IPS DF 4.7 (cell line): ENCODE measurements at regions not wholly inside any gene's neighbourhood (a gene's known extent, or its start where the extent isn't known, plus 50 kb on each side); places are given as distances from the start of the nearest gene placed in this dataset.
"Not testable (repeated sequence)": the region's sequence is repeated elsewhere in the genome, so short reads cannot be mapped to it uniquely, and the experiment has no call there.

ENCODE experiments used
- DNase-seq: peaks from one replicate; pipeline ENCODE4 v3.0.0-alpha.2; 2013; ENCODE audit warnings: low spot score; ENCODE audit errors: extremely low read depth

DNA sequence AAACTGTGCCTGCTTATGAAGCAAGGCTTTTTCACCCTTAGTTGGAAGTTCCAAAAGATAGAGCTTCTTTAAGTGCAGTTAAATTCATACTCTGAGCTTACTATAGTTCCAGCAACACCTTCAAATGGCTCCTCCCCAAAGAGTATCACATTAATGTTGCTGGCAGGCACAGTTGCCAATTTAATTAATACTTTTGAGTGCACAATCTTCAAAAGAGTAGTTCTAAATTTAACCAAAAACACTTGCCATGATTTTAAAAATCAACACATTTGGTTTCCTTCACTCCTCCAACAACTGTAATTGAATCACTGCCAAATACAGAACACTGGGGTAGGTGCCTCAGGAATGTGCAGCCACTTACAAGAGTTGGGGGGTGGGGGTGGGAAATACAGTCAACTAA is 150.6 kb upstream of the UBE2E3 start:
- no peak for DNase-seq

DNA sequence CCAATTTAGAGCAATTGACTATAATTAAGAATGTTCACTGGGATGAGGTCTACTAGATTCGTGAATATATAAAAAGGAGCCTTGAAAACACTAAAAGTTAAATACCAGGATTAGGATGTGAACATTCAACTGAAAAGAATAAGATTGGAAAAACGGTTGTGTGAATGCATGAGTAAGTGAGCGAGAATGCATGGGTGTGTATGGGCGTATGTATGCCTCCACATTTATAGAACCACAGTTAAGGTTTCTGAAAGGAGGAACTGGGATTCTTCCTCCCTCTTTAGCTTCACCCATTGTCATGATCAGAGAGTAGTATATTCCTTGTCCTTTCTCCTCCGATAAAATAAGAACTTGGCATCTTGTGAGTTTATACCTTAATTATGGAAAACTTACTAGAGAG is 151.1 kb upstream of the UBE2E3 start:
- DNase-seq = no peak

DNA sequence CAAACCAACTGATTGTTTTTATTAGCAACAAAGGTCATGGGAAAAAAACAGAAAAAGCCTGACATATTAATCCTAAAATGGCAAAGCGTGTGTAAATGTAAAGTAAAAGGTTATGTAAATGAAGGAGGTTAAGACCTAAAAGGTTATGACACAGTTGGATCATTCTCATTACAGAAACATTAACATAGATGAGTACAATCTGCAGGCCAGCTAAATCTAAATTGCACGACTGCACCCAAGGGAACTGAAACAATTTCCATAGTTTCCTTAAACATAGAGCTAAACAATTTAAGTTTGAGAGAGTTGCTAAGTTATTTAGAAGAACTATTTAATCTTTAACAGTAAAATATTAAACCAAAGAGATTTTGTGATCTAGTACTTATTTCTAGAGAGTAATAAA is 151.6 kb upstream of the UBE2E3 start:
- DNase-seq = no peak

DNA sequence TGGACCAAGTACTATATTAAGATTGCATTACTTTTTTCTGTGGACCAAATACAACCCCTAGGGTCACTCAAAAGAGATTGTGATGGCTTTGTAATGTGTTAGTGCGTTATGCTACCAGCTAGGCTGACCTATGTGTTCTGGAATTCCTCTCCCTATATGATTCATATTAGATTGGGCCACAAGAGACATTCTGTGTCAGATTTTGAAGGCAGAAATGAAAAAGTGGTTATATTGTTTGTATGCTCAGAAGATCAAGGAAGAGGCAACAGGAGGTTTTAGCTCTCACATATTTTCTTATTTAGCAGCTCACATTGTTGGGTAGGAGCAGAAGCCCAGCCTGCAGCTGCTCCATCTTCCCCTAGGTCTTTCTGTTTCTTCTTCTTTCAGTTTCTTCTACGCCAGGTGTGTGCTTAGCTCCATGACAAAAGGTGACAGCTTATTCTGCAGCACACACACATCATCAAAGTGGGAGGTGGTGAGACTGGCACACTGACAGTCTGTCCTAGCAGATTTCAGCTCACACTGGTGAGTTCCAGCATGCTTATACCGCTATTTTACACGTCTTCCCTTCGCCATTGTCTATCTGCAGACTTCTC is 156.8 kb upstream of the UBE2E3 start:
- DNase-seq = no peak

DNA sequence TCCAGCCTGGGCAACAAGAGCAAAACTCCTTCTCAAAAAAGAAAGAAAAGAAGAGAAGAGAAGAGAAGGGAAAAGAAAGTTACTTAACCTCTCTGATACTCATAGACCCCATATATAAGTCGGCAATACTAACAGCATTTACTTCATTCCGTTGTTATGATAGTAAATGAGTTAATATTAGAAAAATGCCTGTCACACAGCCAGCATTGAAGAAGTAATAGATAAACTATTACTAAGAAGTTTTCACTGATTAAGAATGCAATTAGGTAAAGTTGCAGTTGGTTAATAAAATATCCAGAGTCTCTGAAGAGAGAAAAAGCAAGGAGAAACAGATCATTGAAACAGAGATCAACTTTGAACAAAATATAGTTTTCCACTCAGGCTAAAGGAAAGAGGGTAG is 161.3 kb upstream of the UBE2E3 start:
- DNase-seq = no peak

DNA sequence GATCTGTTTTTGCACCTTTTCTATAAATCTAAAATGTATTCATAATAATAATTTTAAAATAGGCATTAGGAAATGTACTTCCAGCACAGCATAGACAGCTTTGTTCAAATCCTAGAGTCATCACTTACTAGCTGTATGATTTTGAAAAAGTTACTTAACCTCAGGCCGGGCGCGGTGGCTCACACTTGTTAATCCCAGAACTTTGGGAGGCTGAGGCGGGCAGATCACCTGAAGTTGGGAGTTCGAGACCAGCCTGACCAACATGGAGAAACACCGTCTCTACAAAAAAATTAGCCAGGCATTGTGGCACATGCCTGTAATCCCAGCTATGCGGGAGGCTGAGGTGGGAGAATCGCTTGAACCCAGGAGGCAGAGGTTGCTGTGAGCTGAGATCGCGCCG is 161.7 kb upstream of the UBE2E3 start:
- not testable (repeated sequence) for DNase-seq

DNA sequence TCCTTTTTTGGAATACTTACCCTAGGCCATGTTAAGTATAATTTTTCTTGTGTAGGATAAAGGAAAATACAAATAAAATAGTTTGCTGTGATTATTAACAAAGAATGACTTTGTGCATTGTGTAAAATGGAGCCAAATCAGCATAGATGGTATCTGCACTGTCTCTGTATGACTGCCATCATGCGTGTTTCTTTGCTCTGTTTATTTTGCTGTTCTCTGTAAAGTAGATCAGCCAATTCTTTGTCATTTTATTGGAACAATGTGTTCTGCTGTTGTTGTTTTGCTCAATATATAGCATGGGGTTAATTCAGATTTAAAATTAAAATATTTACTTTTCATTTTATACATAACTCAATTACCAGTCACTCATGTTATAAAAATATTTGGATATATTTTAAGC is 181.3 kb upstream of the UBE2E3 start:
- no peak for DNase-seq

DNA sequence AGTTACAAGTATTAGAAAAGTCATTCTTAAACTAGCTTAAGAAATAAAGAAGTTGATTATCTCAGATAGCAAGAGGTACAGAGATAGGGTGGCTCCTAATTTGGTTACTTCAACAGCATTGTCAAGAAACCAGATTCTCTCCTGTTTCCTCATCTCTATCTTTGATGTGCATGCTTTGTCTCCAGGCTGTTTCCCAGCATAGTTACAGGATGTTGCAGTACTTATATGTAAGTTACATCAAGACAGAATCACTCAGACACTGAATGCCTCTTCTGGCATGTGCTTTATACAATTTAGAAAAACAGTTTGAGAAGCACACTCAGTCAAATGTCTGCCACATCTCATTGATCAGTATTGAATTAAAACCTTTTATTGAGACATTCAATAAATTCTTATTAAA is 189.5 kb upstream of the UBE2E3 start:
- DNase-seq = no peak

DNA sequence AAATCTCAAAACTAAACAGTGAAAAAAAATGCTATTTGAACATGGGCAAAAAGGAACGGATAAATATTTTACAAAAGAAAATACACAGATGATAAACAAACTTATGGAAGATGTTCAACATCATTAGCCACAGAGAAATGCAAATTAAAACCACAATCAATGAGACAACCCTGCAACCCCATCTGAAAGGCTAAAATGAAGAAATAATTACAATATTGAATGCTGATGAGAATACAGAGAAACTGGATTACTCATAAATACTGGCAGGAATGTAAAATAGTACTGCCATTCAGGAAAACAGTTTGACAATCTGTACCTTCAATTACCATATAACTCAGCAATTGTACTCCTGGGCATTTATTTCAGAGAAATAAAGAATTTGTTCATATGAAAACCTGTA is 193.1 kb upstream of the UBE2E3 start:
- DNase-seq = no peak

DNA sequence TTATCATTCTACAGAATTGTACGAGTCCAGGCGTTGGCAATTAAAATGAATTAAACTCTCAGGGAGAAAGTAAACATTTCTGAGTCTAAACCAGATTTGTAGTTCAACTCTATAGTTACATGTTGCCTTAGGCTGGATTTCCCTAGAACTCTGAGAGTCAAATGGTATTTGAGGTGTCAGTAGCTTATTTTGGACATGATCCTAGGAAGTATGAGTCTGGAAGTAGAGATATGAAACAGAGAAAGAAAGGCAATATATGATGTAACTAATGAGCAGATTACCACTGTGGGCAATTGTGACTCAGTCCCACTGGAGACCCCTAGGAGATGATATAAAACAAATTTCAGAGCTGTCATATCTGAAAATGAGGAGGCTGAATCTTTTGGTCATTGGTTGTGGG is 199.1 kb upstream of the UBE2E3 start:
- DNase-seq = no peak

DNA sequence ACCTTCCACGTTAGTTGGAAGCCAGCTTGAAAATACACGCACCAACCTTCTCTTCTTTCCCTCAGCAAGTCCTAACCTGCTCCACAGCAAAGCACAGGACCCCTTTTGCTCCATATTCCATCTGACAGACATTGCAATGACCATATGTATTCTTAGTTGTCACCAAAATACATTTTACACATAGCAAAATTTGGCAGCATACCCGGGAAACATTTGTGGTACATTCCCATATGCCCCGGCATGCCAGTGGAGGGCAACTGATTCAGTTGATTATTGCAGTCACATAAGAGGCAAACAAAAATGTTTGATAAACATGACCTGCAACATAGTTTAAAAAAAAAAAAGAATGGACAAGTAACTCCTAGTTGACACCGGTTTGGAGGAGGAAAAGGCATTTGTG is 202.1 kb upstream of the UBE2E3 start:
- no peak for DNase-seq

DNA sequence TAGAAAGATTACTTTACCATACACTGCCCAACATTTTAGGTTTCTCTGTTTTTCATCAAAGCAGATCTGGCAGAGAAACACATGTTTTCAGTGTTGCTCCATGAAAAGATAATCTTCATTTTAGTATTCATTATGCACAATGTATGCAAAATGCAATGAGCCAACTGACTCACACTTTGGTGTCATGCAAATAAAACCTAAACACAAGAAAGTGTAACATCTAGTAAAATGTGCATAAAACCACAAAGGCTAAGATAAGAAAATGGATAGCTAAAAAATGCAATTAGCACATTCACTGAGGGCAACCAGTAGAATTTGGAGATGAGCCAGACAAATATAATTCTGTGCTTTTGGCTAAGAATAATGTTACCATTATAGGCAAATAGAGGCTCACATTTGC is 203.5 kb upstream of the UBE2E3 start:
- no peak for DNase-seq

DNA sequence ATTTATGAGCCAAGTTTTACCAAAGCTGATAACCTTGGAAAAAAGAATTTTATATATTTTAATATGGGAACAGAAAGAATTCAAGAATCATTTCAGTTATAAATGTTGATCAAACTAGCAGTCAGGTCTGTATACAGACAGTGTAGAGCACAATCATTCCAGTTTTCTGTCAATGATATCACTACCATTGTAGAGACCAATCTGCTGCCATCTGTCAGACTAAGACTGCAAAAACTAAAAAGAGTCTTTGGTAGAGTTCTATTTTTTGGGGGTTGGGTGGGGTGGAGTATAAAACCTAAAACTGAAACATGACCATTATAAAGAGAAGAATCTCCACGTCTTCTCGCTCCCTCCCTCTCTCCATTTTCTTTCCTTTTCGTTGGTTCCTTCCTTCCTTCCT is 204.7 kb upstream of the UBE2E3 start:
- no peak for DNase-seq

DNA sequence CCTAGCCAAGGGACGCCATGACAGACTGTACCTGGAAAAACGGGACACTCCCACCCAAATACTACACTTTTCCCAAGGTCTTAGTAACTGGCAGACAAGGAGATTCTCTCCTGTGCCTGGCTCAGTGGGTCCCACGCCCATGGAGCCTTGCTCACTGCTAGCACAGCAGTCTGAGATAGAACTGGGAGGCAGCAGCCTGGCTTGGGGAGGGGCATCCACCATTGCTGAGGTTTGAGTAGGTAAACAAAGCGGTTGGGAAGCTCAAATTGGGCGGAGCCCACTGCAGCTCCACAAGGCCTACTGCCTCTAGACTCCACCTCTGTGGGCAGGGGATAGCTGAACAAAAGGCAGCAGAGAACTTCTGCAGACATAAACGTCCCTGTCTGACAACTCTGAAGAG is 215.1 kb upstream of the UBE2E3 start:
- DNase-seq = not testable (repeated sequence)

DNA sequence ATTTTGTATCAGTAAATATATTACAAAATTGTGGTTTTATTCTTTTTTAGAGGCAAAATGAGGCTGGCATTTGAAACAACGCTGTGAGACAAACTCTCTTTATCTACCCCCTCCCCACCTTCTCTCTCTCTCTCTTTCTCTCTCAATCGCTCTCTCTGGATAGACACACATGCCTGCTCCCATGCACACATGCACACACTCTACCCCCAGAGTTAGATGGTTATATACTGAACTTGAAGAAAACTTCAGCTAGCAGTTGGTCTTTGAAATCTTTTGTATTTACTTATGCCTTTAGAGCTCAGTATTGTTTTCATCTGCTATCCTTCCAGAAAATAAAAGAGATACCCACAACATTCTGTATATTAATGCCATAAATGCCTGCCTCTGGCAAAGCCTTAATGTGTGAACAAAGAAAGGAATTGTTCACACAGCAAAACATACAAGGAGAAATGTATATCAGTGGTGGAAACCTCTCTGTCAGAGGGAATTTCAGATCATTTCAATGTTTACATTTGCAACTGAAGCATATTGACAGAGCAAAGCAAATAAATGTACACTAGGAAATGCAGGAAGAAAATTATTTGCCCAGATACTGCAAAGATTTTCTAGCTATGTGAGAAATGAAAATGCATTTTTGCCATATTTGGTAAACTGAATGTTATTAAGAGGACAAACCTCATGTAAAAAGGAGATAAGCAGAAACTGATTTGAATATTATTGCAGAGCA is 217.0 kb upstream of the UBE2E3 start:
- DNase-seq = no peak

DNA sequence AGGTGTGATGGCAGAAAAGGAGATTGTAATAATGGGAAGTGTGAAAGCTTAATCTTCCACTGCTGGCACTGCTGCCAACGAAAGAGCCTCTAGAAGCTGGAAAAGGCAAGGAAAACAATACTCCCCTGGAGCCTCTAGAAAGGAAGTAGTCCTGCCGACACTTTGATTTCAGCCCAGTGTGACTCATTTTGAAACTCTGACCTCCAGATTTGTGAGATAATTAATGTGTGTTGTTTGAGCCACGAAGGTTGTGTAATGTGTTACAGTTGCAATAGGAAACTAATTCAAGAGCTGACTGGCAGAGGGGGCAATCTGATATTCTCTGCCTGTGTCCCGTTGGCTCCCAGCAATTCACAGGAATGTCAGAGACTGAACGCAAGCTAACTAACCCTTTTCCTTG is 219.2 kb upstream of the UBE2E3 start:
- DNase-seq = no peak

DNA sequence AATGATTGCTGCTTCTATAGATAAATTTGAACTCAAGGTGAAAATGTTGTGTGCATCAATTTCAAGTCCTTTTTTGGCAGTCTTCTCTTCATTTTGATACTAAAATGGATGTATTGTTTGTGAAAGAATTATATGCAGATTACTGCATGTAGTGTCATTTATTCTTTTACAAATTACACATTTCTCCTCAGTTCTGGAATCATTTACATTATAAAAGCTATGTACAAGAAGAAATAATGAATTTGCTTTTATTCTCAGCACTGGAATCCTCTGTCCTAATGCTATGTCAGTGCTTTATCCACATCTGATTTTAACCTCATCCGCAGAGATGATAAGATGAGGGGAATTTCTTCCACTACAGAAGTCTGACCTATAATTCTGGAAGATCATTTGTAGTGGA is 220.8 kb upstream of the UBE2E3 start:
- no peak for DNase-seq

DNA sequence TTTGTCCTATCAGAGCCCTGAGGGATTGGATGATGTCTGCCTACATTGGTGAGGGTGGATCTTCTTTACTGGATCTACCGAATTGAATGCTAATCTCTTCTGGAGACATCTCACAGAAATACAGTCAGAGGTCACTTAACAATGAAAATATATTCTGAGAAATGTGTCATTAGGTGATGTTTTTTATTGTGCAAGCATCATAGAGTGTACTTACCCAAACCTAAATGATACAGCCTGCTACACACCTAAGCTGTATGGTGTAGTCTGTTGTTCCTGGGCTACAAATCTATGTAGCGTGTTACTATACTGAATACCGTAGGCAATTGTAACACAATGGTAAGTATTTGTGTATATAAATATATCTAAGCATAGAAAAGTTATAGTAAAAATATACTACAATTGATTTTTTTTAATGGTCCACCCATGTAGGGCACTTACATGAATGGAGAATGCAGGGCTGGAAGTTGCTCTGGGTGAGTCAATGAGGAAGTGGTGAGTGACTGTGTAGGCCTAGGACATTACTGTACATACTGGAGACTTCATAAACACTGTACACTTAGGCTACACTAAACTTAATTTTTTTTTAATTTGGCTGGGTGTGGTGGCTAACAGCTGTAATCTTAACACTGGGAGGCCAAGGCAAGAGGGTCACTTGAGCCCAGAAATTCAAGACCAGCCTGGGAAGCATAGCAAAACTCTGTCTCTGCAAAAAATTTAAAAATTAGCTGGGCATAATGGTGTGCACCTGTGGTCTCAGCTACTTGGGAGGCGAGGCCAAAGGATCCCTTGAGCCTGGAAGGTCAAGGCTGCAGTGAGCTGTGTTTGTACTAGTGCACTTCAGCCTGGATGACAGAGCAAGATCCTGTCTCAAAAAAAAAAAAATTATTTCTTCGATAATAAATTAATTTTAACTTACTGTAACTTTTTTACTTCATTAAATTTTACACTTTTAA is 226.3 kb upstream of the UBE2E3 start:
- DNase-seq = no peak

DNA sequence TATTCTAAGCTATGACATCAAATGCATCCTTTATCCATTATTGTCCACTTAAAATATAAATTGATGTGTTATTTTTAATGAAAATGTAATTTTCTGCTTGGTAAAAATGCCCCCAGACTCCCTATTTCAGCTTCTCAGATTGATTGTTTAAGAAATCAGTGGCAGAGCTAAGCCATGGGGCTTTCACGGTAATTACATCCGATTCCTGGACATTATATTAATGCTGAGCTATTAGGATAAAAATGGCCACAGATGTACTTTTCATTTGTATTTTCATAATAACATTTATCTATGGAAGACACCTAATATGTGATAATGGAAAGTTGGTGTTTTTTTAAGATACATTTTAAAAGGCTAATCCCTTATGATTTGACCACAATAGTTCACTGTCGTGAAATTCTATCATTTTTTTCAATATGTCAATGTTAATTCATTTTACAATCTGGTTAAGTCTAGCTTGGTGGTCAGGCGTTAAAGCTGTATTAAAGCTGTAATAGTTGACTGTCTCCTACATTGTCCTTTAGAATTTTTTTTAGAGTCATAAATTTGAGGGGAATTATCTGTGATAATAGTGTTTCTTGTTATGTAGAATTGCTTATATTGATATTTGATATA is 229.0 kb upstream of the UBE2E3 start:
- no peak for DNase-seq

DNA sequence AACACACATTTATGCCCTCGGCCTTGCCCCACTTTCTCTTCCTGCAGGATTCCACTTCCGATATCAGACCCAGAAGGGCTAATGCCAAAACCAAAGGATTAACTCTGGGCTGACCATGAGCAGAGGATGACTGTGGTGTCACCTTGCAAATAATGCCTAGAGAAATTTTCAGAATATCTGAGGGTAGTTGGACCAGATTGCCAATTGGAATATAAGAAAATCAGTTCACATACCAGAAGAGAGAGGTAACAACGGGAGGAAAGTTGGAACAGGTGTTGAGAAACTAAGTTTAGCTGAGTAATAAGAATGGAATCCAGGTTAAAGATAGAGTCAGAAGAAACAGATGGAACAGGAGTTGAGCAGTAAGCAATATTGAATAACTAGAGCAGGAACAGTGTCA is 232.7 kb upstream of the UBE2E3 start:
- no peak for DNase-seq

DNA sequence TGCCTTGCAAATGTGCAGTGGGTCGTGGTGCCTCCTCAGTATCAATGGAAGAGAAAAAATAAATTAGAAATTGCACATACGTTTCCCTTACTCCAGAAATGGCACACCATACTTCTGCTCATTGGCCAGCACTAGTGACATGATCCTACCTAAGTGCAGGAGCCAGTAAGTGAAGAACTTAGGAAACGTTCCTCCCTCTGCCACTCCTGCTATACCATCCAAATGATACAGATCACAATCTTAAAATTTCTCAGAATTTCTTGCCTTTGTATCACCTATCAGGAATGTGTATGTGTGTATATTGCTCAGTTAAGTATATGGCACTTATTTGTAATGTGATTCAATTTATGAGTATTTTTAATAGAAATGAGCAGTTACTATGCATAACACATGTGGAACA is 237.0 kb upstream of the UBE2E3 start:
- DNase-seq = no peak

DNA sequence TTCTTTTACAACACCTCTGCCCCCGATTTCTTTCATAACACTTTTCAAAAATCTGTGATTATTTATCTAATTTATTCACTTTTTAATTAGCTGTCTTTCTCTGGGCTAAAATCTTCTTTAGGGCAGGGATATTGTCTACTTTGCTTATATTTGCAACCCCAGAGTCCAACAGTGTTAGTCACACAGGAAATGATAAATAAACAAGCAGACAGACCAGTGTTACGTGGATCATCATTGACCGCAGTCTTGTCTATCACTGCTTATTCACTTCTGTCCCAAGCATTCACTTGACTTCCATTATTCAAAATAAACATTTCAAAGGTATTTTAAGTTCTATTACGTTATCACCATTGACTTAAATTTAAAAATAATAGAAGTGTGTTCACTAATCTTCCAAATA is 237.6 kb upstream of the UBE2E3 start:
- no peak for DNase-seq
